ENCODE measurements at regions not wholly inside any gene's neighbourhood (a gene's known extent, or its start where the extent isn't known, plus 50 kb on each side); places are given as distances from the start of the nearest gene placed in this dataset.

GRCh38 chr16:86877108-86877507 is 298.8 kb downstream of the FOXL1 start:
- Mint-ChIP-seq H3K36me3 (ENCODE audit: low read depth) (peaks cover 3% of the 10 kb centered on the region), H3K4me3 (ENCODE audit: unreplicated experiment) (no peak overlapping the region), H3K9me3 (ENCODE audit: low read depth) (no peaks in the 10 kb centered on the region), H3K27ac (ENCODE audit: unreplicated experiment) (no peak overlapping the region), H3K27me3 (ENCODE audit: low read depth) (peaks cover 8% of the 10 kb centered on the region), H3K4me1 (ENCODE audit: low read depth) (peaks cover 7% of the 10 kb centered on the region)
- no peak for TF ChIP-seq CTCF (IDR thresholded peaks at IDR 0.05)
- no peak for DNase-seq (ENCODE audit: low spot score)

GRCh38 chr16:86877835-86878234 is 299.5 kb downstream of the FOXL1 start:
- H3K27ac Mint-ChIP-seq (ENCODE audit: unreplicated experiment), result no peak overlapping the region

GRCh38 chr16:86878236-86879080 is 300.1 kb downstream of the FOXL1 start:
- Mint-ChIP-seq H3K36me3 (ENCODE audit: low read depth) (peaks cover 3% of the 10 kb centered on the region), H3K27ac (ENCODE audit: unreplicated experiment) (no peak overlapping the region), H3K9me3 (ENCODE audit: low read depth) (no peaks in the 10 kb centered on the region), H3K4me3 (ENCODE audit: unreplicated experiment) (no peak overlapping the region), H3K4me1 (ENCODE audit: low read depth) (peaks cover 18% of the 10 kb centered on the region), H3K27me3 (ENCODE audit: low read depth) (peaks cover 8% of the 10 kb centered on the region)
- peak; percentile 62 for DNase-seq (ENCODE audit: low spot score)
- TF ChIP-seq CTCF (IDR thresholded peaks at IDR 0.05), result no peak

More at GRCh38 chr16:86877835-86878234, 299.5 kb downstream of the FOXL1 start:
- Mint-ChIP-seq H3K36me3 (ENCODE audit: low read depth) (peaks cover 3% of the 10 kb centered on the region), H3K27me3 (ENCODE audit: low read depth) (peaks cover 8% of the 10 kb centered on the region), H3K9me3 (ENCODE audit: low read depth) (no peaks in the 10 kb centered on the region), H3K4me3 (ENCODE audit: unreplicated experiment) (no peak overlapping the region), H3K4me1 (ENCODE audit: low read depth) (peaks cover 12% of the 10 kb centered on the region)
- no peak for DNase-seq (ENCODE audit: low spot score)
- no peak for TF ChIP-seq CTCF (IDR thresholded peaks at IDR 0.05)

- H3K4me1 Mint-ChIP-seq (ENCODE audit: low read depth), result peaks cover 24% of the 10 kb centered on the region
- no peak overlapping the region for H3K4me3 Mint-ChIP-seq (ENCODE audit: unreplicated experiment)
- TF ChIP-seq CTCF (IDR thresholded peaks at IDR 0.05), result no peak
- H3K9me3 Mint-ChIP-seq (ENCODE audit: low read depth), result no peaks in the 10 kb centered on the region
- DNase-seq (ENCODE audit: low spot score), result peak; percentile 87
- H3K36me3 Mint-ChIP-seq (ENCODE audit: low read depth), result peaks cover 3% of the 10 kb centered on the region
- peaks cover 8% of the 10 kb centered on the region for H3K27me3 Mint-ChIP-seq (ENCODE audit: low read depth)
- no peak overlapping the region for H3K27ac Mint-ChIP-seq (ENCODE audit: unreplicated experiment)
Measured at GRCh38 chr16:86879268-86879667, 300.9 kb downstream of the FOXL1 start.

GRCh38 chr16:86880316-86881117 is 302.2 kb downstream of the FOXL1 start:
- DNase-seq (ENCODE audit: low spot score), result peak; percentile 68
- peaks cover 8% of the 10 kb centered on the region for H3K27me3 Mint-ChIP-seq (ENCODE audit: low read depth)

More at GRCh38 chr16:86880316-86881117, 302.2 kb downstream of the FOXL1 start:
- no peak overlapping the region for H3K27ac Mint-ChIP-seq (ENCODE audit: unreplicated experiment)
- no peaks in the 10 kb centered on the region for H3K9me3 Mint-ChIP-seq (ENCODE audit: low read depth)
- peaks cover 30% of the 10 kb centered on the region for H3K4me1 Mint-ChIP-seq (ENCODE audit: low read depth)
- peaks cover 3% of the 10 kb centered on the region for H3K36me3 Mint-ChIP-seq (ENCODE audit: low read depth)
- no peak overlapping the region for H3K4me3 Mint-ChIP-seq (ENCODE audit: unreplicated experiment)
- no peak for TF ChIP-seq CTCF (IDR thresholded peaks at IDR 0.05)
